SK-N-MC (cell line): ENCODE measurements at regions not wholly inside any gene's neighbourhood (a gene's known extent, or its start where the extent isn't known, plus 50 kb on each side); places are given as distances from the start of the nearest gene placed in this dataset.

Experiments used
- EZH2 ChIP-seq: fragments of 200-600 bp; sonication (generic); IDR thresholded peaks from one replicate; pipeline ENCODE4 v1.6.1; 2017; ENCODE audit warnings: antibody characterized with exemption
- FOXP2 ChIP-seq: optimal IDR thresholded peaks from 2 replicates; pipeline ENCODE3; 2011; ENCODE audit warnings: mild to moderate bottlenecking, moderate library complexity; ENCODE audit not compliant: insufficient read depth; ENCODE audit errors: extremely low read length, control extremely low read depth
- POLR2AphosphoS5 ChIP-seq: IDR thresholded peaks from 2 replicates; pipeline ENCODE4 v1.6.1; 2012; ENCODE audit warnings: mild to moderate bottlenecking, low read depth, low read length, borderline replicate concordance

- TF ChIP-seq POLR2AphosphoS5 (no peak), EZH2 (no peak), FOXP2 (no peak)
Observed at GRCh38 chrX:121110536-121110935, 63.1 kb downstream of the GLUD2 start.
